GM19467 (cell line): ENCODE measurements at regions not wholly inside any gene's neighbourhood (a gene's known extent, or its start where the extent isn't known, plus 50 kb on each side); places are given as distances from the start of the nearest gene placed in this dataset.
A peak's percentile ranks its signal among the peaks of the same experiment; 100 is the strongest.
"Not testable (repeated sequence)": the region's sequence is repeated elsewhere in the genome, so short reads cannot be mapped to it uniquely, and the experiment has no call there.

ENCODE experiments used
- ATAC-seq: cut with Tn5 transposase; IDR thresholded peaks from one replicate; pipeline ENCODE4 v1.9.1; 2021; ENCODE audit warnings: mild to moderate bottlenecking, moderate library complexity; ENCODE audit not compliant: unreplicated experiment

GRCh38 chr10:9147475-9147874, 1093.0 kb downstream of the GATA3 start:
- no peak for ATAC-seq

DNA sequence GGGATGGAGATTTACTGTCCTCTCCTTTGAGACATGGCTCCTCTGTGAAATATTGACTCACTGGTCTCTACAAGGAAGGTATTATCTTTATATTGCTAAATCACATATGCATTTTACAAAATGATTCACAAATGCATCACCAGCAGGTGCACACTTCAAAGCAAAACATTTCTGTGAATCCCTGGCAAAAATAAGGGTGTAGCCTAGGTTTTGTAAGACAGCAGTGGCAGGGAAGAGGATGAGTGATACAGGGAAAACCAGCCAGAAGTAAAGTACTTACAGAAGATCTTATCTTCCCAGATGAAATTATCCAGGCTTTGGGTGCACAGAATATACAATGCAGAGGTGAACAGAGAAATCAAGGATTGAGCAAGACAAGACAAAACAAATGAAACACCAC, 1094.6 kb downstream of the GATA3 start:
- no peak for ATAC-seq

DNA sequence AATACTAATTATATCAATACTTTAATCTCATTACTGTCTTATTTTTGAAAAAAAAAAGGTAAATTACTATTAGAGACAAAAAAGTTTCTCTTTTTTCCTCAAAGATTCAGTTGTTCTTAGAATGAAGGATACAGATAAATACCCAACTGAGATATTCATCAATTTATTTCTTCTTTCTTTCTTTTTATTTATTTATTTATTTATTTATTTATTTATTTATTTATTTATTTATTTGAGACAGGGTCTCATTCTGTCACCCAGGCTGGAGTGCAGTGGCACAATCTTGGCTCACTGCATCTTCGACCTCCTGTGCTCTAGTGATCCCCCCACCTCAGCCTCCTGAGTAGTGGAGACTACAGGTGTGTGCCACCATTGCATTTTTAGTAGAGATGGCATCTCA, 1098.6 kb downstream of the GATA3 start:
- ATAC-seq: not testable (repeated sequence)

GRCh38 chr10:9157656-9158055, 1103.2 kb downstream of the GATA3 start:
- ATAC-seq: no peak

DNA sequence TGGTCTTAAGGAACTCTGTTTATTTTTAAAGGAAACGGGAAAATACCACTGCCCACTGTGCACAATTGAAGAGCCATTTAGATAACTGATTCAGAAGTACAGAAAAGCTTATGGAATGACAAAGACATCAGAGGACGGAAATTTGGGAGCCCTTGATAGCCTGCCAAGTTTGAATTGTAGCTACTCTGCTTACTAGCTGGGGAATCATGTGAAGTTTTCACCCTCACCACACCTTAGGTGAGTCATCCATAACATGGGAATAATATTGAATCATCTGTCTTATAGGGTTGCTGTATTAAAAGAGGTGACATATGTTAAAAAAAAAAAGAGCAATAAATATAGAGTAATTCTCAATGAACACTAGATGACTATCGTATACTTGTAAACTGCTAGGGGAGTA, 1104.2 kb downstream of the GATA3 start:
- no peak for ATAC-seq

- no peak for ATAC-seq
These were observed 1105.8 kb downstream of the GATA3 start for GRCh38 chr10:9160275-9160674.

GRCh38 chr10:9163699-9164098, 1109.2 kb downstream of the GATA3 start:
- no peak for ATAC-seq

DNA sequence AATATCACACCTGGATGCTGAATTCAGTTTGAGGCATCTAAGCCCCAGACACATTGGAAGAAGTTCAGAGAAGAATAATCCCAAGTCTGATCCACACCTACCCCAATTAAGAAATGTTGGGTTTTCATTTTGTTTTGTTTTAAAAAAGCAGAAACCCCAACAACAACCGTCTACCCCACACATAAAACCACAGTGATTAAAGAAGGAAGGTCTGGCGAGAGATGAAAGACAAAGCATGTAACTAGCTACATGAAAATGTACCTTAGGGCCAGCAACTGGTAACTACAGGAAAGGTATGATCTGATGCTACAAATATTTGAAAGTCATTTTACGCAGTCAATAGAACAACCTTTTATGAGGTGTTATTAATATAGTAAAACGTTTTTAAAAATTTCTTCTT, 1112.3 kb downstream of the GATA3 start:
- no peak for ATAC-seq

DNA sequence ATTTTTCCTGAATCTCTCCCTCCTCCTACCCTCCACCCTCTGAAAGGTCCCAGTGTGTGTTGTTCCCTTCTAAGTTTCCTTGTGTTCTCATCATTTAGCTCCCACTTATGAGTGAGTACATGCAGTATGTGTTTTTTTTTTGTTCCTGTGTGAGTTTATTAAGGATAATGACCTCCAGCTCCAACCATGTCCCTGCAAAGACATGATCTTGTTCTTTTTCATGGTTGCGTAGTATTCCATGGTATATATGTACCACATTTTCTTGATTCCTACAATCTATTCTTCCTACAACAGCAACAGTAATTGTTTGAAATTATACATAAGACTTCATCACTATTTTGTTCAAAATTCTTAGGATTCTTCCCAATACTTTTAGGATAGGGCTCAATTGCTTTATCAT, 1117.8 kb downstream of the GATA3 start:
- no peak for ATAC-seq

- no peak for ATAC-seq
These were observed 1120.7 kb downstream of the GATA3 start for GRCh38 chr10:9175200-9175599.

GRCh38 chr10:9183197-9183880, 1128.9 kb downstream of the GATA3 start:
- not testable (repeated sequence) for ATAC-seq

GRCh38 chr10:9188022-9188810, 1133.7 kb downstream of the GATA3 start:
- ATAC-seq: no peak

DNA sequence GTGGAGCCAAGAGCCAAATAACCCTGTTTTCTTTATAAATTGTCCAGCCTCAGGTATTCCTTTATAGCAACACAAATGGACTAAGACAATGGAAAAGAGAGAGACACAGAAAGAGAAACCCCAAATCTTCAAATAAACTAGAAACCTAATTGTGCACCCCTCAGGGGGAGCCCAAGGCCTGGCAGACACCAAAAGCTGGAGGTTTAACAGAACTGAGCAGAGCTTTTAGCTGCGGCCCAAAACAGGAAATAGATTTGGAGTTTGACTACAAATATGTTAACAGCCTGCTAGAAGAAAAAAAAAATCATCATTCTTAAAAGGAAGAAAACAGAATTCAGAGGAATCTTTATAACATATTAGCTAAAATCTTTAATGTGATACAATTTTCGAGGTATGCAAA, 1135.0 kb downstream of the GATA3 start:
- no peak for ATAC-seq

DNA sequence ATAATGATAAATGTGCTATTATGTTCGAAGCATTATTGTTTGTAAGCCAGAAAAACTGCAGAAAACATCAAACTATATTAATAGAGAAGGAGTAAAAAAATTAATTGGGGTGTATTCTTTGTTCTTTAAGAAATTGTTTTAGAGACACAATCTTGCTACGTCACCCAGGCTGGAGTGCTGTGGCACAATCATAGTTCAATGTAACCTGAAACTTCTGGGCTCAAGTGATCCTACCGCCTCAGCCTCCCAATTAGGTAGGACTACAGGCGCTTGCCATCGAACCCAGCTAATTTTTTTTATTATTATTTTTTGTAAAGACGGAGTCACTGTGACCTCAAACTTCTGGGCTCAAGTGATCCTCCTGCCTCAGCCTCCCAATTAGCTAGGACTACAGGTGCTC, 1138.6 kb downstream of the GATA3 start:
- ATAC-seq: no peak

DNA sequence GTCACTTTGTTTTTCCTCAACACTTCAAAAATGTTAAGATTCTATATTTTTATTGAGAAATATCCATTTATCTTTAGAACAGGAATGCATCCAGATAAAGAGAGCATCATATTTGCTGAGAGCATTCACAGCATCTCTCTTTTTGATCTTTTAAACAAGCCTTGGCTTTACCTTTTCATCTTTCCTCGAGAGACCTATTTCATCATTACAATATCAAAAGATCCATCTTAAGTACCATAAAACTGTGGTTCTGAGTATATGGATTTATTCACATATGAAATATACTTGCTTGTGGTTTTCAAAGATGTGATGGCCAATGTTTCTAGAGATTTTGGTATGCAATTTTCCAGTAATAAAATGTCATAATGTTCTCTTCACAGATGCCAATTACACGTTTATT, 1140.9 kb downstream of the GATA3 start:
- ATAC-seq: no peak

GRCh38 chr10:9198611-9199010, 1144.1 kb downstream of the GATA3 start:
- ATAC-seq: no peak

DNA sequence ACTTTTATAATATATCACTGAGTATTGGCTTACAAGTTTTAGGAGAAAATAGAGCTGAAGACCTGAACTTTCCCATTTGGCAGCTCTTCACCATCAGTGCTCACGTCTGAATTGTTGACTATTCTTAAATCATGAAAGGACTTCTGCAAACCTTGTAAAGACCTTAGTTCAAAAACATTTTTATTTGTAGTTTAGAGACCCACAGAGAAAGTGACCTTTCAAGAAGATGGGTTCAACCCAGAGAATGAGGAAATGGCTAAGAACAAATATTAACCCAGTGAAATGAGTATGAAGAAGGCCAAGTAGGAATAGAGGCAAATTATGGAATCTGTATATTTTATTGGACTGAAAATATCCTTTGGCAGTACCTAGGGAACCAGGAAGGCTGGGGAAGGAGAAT, 1151.1 kb downstream of the GATA3 start:
- ATAC-seq: no peak

DNA sequence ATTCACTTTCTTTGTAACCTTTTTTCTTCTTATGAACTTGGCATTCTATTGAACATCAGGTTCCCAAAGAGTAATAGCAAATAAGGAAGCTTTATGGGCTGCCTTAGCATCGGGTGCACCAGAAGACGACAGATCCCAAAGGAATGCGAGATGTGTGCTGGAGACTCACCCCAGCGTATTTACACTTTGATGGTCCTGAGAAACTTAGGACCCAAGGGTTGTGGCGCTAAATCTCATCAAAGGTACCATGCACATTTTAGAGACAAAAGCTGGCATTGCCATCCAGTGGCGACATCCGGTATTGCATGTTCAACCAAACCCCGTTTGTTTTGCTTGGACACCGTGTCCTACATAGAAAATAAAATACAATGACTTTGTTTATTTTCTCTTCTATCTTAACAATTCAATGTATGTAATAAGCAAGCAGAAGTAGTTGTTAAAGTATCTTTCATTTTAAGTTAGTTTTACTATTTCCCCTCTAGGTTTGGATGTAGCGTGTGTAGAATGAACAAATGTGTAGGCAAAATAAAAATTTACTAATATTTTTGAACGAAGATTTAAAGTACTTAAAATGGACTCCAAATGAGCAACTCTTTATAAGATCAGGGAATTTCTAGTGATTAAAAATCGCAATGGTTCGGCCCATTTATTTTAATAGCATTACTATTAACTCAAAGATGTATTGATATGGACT, 1154.8 kb downstream of the GATA3 start:
- peak; percentile 88 for ATAC-seq

- ATAC-seq: no peak
These were observed 1156.7 kb downstream of the GATA3 start for GRCh38 chr10:9211228-9211627.

GRCh38 chr10:9214618-9215017, 1160.1 kb downstream of the GATA3 start:
- ATAC-seq: no peak

GRCh38 chr10:9215121-9215520, 1160.6 kb downstream of the GATA3 start:
- no peak for ATAC-seq

DNA sequence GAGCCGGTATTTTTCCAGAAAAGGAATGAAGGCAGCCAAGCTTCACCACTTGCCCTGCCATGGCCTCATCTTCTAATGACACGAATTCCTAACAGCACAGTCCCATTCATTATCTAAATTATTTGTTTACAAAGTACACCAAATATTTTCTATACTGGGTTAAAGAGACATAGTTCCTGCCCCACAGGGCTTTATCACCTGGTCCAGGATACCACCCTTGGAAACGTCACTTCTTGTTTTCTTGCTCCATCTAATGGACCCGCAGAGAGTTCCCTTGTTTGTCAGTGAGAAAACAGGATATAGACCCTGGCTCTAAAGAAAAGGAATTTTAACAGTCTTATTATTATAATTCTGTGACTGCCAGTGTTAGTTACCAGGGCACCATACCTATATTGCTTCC, 1165.4 kb downstream of the GATA3 start:
- no peak for ATAC-seq
